Stomach (tissue), 8 donors: ENCODE measurements at regions not wholly inside any gene's neighbourhood (a gene's known extent, or its start where the extent isn't known, plus 50 kb on each side); places are given as distances from the start of the nearest gene placed in this dataset.

Experiments used
- DNase-seq, 2 donors: peaks; one replicate each; pipeline versions ENCODE4 v3.0.0 to v3.0.0-alpha.2; 2013 to 2019
- H3K27ac ChIP-seq, 5 donors: fragments of 200-600 bp in 4 of 5; sonication (generic) in 4 of 5; one replicate each; pipeline ENCODE4 v1.5.1; 2013 to 2019; ENCODE audit warnings: mild to moderate bottlenecking in 1 of 5, moderate library complexity in 1 of 5
- H3K27me3 ChIP-seq, 3 donors: fragments of 200-600 bp; sonication (generic); one replicate each; pipeline ENCODE4 v1.5.1; 2017 to 2019; ENCODE audit warnings: mixed run types in 1 of 3
- H3K36me3 ChIP-seq, 4 donors: fragments of 200-600 bp; sonication (generic); 1 replicate in 3 of 4; 2 replicates in 1 of 4; pipeline ENCODE4 v1.5.1; 2016 to 2019
- H3K4me1 ChIP-seq, 4 donors: fragments of 200-600 bp; sonication (generic); one replicate each; pipeline ENCODE4 v1.5.1; 2016 to 2019
- H3K4me3 ChIP-seq, 4 donors: fragments of 200-600 bp; sonication (generic) in 3 of 4; one replicate each; pipeline ENCODE4 v1.5.1; 2016 to 2019; ENCODE audit warnings: mild to moderate bottlenecking in 1 of 4
- H3K9me3 ChIP-seq, 4 donors: fragments of 200-600 bp; sonication (generic); one replicate each; pipeline ENCODE4 v1.5.1; 2016 to 2019
- EP300 ChIP-seq: sonication (generic); formaldehyde crosslinking; IDR thresholded peaks from one replicate; pipeline ENCODE4 v1.6.1; 2017; ENCODE audit warnings: antibody characterized with exemption
- POLR2A ChIP-seq, 4 donors: fragments of 450-650 bp; IDR thresholded peaks; one replicate each; pipeline ENCODE4 v1.6.1; 2016; ENCODE audit warnings: antibody characterized with exemption in 4 of 4, control low read depth in 2 of 4, mild to moderate bottlenecking in 1 of 4, moderate library complexity in 1 of 4
- POLR2AphosphoS5 ChIP-seq, 3 donors: sonication (generic); formaldehyde crosslinking; IDR thresholded peaks; one replicate each; pipeline ENCODE4 v1.6.1; 2016; ENCODE audit warnings: antibody characterized with exemption in 3 of 3
- WGBS, 5 donors: extraction: QIAGEN DNeasy Blood & Tissue Kit in 3 of 5; methylation state at CpG; one replicate each; pipeline versions ENCODE4 v1.1.5 to v1.1.7; 2013 to 2018; 5-methylcytosine and 5-hydroxymethylcytosine counted together
- intact Hi-C: fragments of 100-400 bp; cut with DNase I; formaldehyde crosslinking; loops from one replicate; pipeline ENCODE4 v1.15.1; 2023; ENCODE audit warnings: low total_unique reads
- TF ChIP-seq, protein P1 (sequence below), 7 experiments: fragments of 450-650 bp in 4 of 7; fragments of 200-600 bp in 3 of 7; sonication (generic) in 3 of 7; IDR thresholded peaks; one replicate each; pipeline ENCODE4 v1.5.1; 2016 to 2019; ENCODE audit warnings: antibody characterized with exemption in 7 of 7, control low read depth in 2 of 7, mild to moderate bottlenecking in 1 of 7
- donor health status: healthy with polysubstance abuse.
- donor health status: Bipolar disorder and iron deficiency.
- donor health status: healthy.

DNA sequence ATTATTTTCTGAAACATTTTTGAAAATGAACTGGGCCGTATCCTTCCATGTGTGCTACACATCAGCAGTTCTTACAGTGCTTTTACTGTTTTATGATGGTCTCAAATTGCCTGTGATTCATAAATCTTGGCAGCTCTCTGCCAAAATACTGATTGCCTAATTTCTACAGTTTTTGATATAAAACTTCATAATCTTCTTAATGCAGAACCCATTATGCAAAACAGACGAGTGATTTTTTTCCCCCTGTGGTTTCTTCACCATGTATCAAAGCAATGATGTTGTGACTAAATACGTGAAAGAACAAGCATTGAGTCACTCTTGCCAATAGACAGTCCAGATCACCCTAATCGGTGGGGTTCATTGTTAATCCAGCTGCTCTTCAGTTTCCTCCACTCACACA is 156.4 kb upstream of the WDR1 start:
- Histone ChIP-seq H3K36me3 (no peaks in the 10 kb centered on the region), H3K4me1 (no peaks in the 10 kb centered on the region), H3K4me3 (no peak overlapping the region), H3K27me3 (no peaks in the 10 kb centered on the region), H3K27ac (no peak overlapping the region), H3K9me3 (no peaks in the 10 kb centered on the region)
- TF ChIP-seq POLR2A (IDR thresholded peaks at IDR 0.05) = no peak
- no peak for DNase-seq
- intact Hi-C loops = no loop called here
- 75 to 81% (median 77%) methylated on average over 4 of the region's 4 CpGs for WGBS, 5 donors

DNA sequence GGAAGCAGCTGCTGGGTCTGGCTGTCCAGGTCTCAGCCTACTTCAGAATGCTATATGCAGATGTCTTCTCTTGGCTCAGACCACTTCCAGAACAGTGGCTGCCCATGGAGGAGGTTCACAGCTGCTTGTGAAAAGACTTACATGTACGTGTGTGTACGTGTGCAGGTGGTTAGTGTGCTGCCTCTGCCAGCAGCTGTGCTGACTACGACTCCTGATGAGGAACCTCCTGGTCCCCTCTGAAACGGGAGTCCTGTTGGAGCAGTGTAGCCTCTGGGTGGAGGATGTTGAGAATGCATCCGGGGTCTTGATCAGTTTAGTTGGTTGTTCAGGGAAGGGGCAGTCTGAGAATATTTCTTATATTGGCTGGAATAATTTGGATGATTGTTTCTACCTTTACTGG is 155.9 kb upstream of the WDR1 start:
- WGBS, 5 donors = 79 to 98% (median 85%) methylated on average over 5 of the region's 5 CpGs
- no peak for DNase-seq
- intact Hi-C loops = no loop called here

DNA sequence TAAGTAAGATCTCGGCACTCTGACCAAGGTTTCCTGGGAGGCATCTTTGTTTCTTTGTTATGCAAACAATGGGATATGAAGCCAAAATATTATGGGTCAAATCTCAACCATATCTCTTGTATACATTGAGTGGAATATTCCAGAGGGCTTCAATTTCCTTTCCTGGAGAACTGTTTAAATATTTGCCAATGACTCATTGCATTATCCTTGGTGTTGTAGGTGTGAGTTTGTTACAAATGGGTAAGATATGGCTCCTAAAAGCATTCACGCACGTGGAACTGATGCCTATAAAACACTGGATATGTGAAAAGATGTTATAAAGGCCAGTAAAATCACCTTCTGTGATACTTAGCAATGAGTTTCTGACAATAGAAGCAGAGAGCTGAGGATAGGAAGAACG is 150.5 kb upstream of the WDR1 start:
- TF ChIP-seq POLR2A (IDR thresholded peaks at IDR 0.05) = no peak
- TF ChIP-seq POLR2AphosphoS5 (IDR thresholded peaks at IDR 0.05) = no peak
- TF ChIP-seq, protein P1, sequence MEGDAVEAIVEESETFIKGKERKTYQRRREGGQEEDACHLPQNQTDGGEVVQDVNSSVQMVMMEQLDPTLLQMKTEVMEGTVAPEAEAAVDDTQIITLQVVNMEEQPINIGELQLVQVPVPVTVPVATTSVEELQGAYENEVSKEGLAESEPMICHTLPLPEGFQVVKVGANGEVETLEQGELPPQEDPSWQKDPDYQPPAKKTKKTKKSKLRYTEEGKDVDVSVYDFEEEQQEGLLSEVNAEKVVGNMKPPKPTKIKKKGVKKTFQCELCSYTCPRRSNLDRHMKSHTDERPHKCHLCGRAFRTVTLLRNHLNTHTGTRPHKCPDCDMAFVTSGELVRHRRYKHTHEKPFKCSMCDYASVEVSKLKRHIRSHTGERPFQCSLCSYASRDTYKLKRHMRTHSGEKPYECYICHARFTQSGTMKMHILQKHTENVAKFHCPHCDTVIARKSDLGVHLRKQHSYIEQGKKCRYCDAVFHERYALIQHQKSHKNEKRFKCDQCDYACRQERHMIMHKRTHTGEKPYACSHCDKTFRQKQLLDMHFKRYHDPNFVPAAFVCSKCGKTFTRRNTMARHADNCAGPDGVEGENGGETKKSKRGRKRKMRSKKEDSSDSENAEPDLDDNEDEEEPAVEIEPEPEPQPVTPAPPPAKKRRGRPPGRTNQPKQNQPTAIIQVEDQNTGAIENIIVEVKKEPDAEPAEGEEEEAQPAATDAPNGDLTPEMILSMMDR (IDR thresholded peaks at IDR 0.05) = no peak
- no peak for TF ChIP-seq EP300
- H3K36me3 ChIP-seq = no peaks in the 10 kb centered on the region
- H3K4me3 ChIP-seq = no peak overlapping the region
- H3K27me3 ChIP-seq = no peaks in the 10 kb centered on the region
- intact Hi-C loops = no loop called here
- H3K4me1 ChIP-seq = no peaks in the 10 kb centered on the region
- 34 to 49% (median 42%) methylated on average over 4 of the region's 4 CpGs for WGBS, 5 donors
- no peaks in the 10 kb centered on the region for H3K9me3 ChIP-seq
- DNase-seq = no peak
- no peak overlapping the region for H3K27ac ChIP-seq

More for the DNA sequence above, 155.9 kb upstream of the WDR1 start:
- Histone ChIP-seq H3K4me1 (no peaks in the 10 kb centered on the region), H3K27me3 (no peaks in the 10 kb centered on the region), H3K9me3 (no peaks in the 10 kb centered on the region), H3K27ac (no peak overlapping the region), H3K36me3 (no peaks in the 10 kb centered on the region), H3K4me3 (no peak overlapping the region)
- TF ChIP-seq POLR2AphosphoS5 (IDR thresholded peaks at IDR 0.05) = no peak

DNA sequence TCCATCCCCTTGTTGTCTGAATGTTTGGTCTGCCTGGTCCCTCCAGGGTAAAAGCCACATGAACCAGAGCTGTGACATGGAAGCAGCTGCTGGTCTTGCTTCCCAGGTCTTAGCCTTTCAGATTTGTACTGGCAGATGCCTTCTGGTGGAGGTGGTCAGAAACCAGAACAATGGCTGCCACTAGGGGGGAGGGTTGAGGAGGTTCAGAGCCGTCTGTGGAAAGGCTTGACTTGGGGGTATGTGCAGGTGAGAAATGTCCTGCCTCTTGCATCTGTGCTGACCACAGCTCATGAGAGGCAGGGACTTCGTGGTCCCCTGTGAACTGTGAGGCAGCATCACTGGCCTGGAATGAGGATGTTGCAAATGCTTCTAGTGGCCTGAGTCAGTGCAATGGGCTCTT is 144.2 kb upstream of the WDR1 start:
- H3K27ac ChIP-seq = no peak overlapping the region
- 42 to 76% (median 67%) methylated on average over 2 of the region's 2 CpGs for WGBS, 5 donors

DNA sequence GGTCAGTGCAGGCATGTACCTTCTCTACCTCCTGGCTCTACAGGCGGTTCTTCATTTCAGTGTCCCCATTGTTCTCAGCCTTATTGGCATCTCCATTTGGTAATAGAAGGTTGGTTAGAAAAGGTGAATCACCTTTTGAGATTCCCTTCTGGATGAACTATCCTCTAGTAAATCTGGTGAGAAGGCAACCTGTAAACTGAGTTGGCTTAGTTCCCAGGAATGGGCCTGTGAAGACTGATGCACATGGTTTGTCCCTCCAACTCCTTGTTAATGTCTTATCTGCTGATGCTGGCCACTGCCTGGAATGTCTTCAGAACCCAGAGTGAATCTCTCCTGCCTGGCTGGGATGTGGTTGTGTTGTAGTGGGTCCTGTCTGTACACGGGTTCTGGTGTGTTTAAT is 143.4 kb upstream of the WDR1 start:
- intact Hi-C loops = no loop called here
- H3K36me3 ChIP-seq = no peaks in the 10 kb centered on the region

More for the DNA sequence above, 144.2 kb upstream of the WDR1 start:
- no peaks in the 10 kb centered on the region for H3K4me1 ChIP-seq
- TF ChIP-seq POLR2AphosphoS5 (IDR thresholded peaks at IDR 0.05) = no peak
- TF ChIP-seq POLR2A (IDR thresholded peaks at IDR 0.05) = no peak
- TF ChIP-seq, protein P1 (IDR thresholded peaks at IDR 0.05) = no peak
- TF ChIP-seq EP300 = no peak
- H3K9me3 ChIP-seq = no peaks in the 10 kb centered on the region
- intact Hi-C loops = no loop called here
- H3K36me3 ChIP-seq = no peaks in the 10 kb centered on the region
- DNase-seq = no peak
- no peaks in the 10 kb centered on the region for H3K27me3 ChIP-seq
- no peak overlapping the region for H3K4me3 ChIP-seq

More for the DNA sequence above, 143.4 kb upstream of the WDR1 start:
- TF ChIP-seq POLR2AphosphoS5 (IDR thresholded peaks at IDR 0.05) (no peak), POLR2A (IDR thresholded peaks at IDR 0.05) (no peak), EP300 (no peak)
- TF ChIP-seq, protein P1 (IDR thresholded peaks at IDR 0.05) = no peak
- no peaks in the 10 kb centered on the region for H3K27me3 ChIP-seq
- H3K4me1 ChIP-seq = no peaks in the 10 kb centered on the region
- no peak overlapping the region for H3K4me3 ChIP-seq
- DNase-seq = no peak
- H3K9me3 ChIP-seq = no peaks in the 10 kb centered on the region
- H3K27ac ChIP-seq = no peak overlapping the region
- WGBS, 5 donors = 90 to 95% (median 92%) methylated on average over 2 of the region's 2 CpGs
